ENCODE measurements at regions not wholly inside any gene's neighbourhood (a gene's known extent, or its start where the extent isn't known, plus 50 kb on each side); places are given as distances from the start of the nearest gene placed in this dataset.

GRCh38 chr3:167162083-167162482, 218.0 kb downstream of the ZBBX start:
- TF ChIP-seq, protein P1, sequence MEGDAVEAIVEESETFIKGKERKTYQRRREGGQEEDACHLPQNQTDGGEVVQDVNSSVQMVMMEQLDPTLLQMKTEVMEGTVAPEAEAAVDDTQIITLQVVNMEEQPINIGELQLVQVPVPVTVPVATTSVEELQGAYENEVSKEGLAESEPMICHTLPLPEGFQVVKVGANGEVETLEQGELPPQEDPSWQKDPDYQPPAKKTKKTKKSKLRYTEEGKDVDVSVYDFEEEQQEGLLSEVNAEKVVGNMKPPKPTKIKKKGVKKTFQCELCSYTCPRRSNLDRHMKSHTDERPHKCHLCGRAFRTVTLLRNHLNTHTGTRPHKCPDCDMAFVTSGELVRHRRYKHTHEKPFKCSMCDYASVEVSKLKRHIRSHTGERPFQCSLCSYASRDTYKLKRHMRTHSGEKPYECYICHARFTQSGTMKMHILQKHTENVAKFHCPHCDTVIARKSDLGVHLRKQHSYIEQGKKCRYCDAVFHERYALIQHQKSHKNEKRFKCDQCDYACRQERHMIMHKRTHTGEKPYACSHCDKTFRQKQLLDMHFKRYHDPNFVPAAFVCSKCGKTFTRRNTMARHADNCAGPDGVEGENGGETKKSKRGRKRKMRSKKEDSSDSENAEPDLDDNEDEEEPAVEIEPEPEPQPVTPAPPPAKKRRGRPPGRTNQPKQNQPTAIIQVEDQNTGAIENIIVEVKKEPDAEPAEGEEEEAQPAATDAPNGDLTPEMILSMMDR (IDR thresholded peaks at IDR 0.05) = no peak

GRCh38 chr3:167160781-167161180, 219.3 kb downstream of the ZBBX start:
- TF ChIP-seq, protein P1 (IDR thresholded peaks at IDR 0.05) = no peak

DNA sequence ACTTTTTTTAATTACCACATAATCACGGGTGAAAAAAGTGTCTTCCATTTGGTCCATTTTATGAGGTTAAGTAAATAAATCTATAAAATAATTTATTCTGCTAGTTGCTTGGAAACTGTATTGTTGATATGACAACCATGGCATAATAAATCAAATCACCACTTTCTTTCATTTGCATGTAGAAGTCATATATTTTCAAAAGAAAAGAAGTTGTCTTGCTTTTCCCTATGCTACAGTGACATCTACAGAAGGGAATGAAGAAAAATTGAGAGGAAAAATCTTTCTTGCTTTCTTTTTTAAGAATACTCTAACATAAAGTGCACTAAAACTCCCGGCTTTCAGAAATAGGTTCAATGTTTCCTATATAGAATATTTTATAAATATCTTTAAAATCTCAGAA, 228.5 kb downstream of the ZBBX start:
- TF ChIP-seq, protein P1 (IDR thresholded peaks at IDR 0.05) = peak; percentile 39; the same call in 1 of the 2 replicates

DNA sequence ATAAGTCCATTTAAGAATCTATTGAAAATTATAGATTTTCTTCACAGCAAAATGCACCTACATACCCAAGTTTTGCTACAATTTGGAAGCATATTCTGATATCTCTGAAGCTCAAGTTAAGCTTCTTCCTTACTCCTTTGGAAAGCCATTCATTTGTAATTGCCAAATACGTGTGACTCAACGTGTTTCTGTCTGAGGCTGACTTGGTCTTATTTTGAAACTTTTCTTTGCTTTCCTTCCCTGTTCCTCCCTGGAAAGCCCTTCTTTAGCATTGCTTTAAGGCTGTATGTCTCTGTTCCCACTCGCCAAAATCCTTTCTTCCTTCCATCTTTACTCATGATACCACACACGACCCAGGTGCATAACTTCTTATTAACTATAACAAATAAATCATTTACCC, 232.0 kb downstream of the ZBBX start:
- TF ChIP-seq, protein P1 (IDR thresholded peaks at IDR 0.05) = no peak

DNA sequence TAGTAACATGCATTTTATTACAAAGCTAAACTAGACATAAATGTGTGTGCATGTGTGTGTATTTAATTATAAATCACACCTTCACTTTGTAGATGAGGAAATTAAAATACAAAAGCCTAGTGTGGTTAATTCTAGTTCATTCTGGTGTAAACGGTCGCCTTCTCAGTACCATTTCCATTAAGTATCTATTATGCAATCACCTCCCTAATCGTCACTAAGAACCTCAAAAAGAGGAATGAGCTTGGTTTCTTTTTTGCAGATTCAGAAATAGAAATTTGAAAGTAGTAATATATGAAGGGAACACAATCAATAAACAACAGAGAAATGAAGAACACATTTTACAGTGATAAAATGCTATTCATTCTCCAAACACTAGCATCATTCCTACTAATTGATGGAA, 233.2 kb downstream of the ZBBX start:
- TF ChIP-seq, protein P1 (IDR thresholded peaks at IDR 0.05) = no peak

- TF ChIP-seq, protein P1 (IDR thresholded peaks at IDR 0.05) = no peak
Measured at GRCh38 chr3:167125612-167126407, 254.3 kb downstream of the ZBBX start.

DNA sequence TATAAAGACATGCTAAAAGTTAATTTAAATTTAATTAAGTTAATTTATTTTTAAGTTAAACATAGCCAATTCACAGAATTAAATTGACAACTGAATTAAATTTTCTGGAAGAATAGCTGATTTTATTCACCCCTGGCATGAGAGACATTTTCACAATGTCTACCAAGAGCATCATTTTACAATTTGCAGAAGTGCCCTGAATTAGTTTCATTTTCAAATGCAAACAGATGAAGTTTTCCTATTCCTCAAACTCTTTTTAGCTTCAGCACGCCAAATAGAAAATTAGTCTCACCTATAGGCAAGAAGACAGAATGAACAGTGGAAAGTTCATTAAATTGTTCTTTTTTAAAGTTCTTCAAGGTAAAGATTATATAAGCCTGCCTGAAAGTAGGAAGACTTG, 259.3 kb downstream of the ZBBX start:
- TF ChIP-seq, protein P1 (IDR thresholded peaks at IDR 0.05) = no peak

Data from LNCAP (cell line).